Stimulated activated CD8-positive, alpha-beta memory T cell treated with anti-CD3 and anti-CD28 coated beads, Interleukin-7, amount 100 ng/mL, for 24 hours (primary cell): ENCODE measurements at regions not wholly inside any gene's neighbourhood (a gene's known extent, or its start where the extent isn't known, plus 50 kb on each side); places are given as distances from the start of the nearest gene placed in this dataset.
"Not testable (repeated sequence)": the region's sequence is repeated elsewhere in the genome, so short reads cannot be mapped to it uniquely, and the experiment has no call there.

Experiments
- DNase-seq: peaks from one replicate; pipeline ENCODE4 v3.0.0-alpha.2; 2020; ENCODE audit warnings: low read depth

GRCh38 chr1:98119796-98120195 is 199.0 kb upstream of the DPYD start:
- no peak for DNase-seq

- no peak for DNase-seq
Measured at GRCh38 chr1:98113811-98114210, 193.0 kb upstream of the DPYD start.

- DNase-seq: no peak
Measured at GRCh38 chr1:98112626-98113025, 191.8 kb upstream of the DPYD start.

- DNase-seq: no peak
Measured at GRCh38 chr1:98110674-98111073, 189.8 kb upstream of the DPYD start.

DNA sequence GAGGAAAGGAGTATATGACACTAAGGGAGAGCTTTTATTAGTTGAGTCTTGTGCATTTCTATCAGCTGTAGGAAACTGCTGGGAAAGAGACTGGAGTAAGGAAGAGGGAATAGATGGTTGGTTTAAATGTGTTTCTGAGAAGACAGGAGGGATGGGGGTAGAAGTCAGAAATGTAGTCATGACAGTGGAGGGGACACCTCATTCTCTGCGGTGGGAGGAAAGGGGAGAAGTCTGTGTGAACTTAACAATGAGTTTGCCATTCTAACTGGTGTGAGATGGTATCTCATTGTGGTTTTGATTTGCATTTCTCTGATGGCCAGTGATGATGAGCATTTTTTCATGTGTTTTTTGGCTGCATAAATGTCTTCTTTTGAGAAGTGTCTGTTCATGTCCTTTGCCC is 187.5 kb upstream of the DPYD start:
- not testable (repeated sequence) for DNase-seq

DNA sequence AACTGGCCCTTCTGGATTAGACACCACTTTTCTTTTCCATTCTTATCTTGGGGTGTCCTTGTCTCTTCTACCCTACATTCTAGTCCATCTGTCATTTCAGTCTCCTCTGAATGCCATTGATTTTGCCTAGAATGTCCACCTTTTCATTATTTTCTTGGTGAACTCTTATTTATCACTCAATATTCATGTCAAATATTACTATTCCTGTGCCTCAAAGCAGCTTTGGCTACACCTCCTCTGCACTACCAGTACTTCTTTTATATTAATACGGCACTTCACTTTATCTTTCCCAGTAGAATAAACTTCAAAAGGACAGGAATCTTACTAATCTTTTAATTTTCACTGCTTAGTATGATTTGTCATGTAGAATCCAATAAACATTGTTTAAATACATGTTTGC is 186.4 kb upstream of the DPYD start:
- no peak for DNase-seq

DNA sequence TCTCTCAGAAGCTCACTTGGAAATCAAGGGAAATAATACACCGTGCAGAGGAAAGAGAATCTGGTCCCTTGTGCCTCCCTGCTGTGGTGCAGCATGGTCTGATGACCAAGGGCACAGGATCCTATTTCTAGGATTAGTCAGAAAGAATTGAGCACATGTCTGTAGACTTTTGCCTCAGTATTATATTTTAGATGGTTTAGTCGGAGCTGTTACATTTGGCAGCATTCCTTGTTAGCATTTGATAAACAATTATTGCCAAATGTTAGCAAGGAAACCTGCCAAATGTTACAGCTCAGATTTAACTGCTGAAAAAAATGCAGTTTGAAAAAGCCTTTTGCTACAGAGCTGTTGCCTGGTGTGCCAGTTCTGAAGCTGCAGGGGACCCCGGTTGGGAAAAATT is 183.5 kb upstream of the DPYD start:
- no peak for DNase-seq

GRCh38 chr1:98103617-98104285 is 182.9 kb upstream of the DPYD start:
- no peak for DNase-seq

GRCh38 chr1:98102345-98103030 is 181.7 kb upstream of the DPYD start:
- DNase-seq: no peak

DNA sequence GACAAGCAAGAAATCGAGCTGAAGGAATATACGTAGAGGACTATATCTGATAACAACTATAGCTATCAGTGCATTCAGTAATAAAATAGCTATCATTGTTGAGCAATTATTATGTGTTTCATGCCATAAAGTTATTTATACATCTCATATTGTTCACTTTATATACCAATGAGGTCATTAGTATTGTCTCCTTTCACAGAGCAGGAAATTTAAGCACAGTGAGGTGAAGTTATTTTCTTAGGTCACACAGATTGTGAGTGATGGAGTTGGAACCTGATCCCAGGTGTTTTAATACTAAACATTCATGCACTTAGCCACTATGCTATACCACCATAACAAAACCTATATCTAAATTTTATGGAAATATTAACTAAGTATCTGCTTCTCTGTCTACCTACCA is 180.5 kb upstream of the DPYD start:
- DNase-seq: no peak

DNA sequence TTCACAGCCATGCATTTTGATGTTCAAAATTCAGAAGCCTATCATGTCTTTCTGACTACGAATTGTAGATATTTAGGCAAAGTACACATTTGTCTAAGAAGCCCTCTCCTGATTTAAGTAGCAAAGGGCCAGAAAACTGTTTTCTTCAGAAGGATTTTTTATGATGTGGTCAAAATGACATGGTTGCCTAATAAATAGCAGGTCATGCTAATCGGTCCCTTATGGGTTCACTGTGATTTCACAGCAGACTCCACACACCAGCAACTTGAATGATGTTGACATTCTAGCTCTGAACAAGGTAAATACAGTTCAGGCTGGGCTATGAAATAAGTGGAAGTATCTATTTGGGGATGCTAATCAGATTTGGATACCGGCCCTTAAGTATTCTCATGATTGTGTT is 178.7 kb upstream of the DPYD start:
- no peak for DNase-seq

DNA sequence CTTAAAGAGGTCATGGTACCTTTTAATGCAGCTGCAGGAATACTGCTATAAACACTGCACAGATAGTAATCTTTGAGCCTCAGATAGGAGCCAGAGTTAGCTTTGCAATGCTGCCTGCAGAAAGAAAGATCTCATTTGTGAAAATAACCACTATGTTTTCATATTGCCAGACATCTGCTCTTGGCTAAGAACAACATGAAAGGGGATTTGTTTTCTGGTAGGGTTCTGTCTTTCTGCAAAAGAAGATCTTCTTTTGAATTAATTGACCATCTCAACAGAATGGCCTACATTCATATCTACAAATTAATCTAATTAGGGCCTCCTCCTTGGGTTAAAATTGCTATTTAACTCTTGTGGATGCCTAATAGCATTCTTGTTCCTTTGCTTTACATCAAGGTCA is 177.6 kb upstream of the DPYD start:
- no peak for DNase-seq

DNA sequence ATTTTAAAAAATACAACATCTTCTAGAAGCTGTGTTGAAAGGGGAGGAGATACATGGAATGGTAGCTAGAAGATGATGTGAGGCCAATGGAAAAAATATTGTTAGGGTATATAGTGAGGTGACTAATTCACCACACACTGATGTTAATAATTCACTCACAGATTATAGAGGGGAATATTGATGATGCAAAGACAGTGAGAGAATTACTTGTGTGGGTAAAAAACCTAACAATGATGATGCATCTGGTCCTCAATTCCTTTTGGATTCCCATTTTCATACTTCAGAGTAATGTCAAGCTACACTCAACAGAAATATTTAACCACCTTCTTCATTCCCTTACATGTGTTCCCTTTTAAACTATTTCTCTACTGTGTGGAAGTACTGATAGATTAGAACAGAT is 169.5 kb upstream of the DPYD start:
- no peak for DNase-seq

DNA sequence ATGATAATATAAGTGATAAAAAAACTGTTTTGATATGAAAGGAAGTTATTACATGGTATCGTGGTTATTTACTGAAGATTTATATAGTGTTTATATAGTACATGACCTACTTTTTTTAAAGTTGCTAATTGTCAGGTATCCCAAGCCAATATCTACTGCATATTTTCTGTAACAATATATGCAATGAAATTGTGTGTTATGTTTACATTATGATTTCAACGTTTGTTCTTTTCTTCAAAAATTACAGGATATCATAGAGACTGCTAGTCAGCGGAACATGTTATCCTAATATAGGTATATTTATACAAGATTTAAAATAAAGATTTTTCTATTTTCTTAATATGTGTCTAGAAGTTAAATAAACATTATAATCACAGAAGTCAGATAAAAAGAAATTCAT is 167.5 kb upstream of the DPYD start:
- no peak for DNase-seq

DNA sequence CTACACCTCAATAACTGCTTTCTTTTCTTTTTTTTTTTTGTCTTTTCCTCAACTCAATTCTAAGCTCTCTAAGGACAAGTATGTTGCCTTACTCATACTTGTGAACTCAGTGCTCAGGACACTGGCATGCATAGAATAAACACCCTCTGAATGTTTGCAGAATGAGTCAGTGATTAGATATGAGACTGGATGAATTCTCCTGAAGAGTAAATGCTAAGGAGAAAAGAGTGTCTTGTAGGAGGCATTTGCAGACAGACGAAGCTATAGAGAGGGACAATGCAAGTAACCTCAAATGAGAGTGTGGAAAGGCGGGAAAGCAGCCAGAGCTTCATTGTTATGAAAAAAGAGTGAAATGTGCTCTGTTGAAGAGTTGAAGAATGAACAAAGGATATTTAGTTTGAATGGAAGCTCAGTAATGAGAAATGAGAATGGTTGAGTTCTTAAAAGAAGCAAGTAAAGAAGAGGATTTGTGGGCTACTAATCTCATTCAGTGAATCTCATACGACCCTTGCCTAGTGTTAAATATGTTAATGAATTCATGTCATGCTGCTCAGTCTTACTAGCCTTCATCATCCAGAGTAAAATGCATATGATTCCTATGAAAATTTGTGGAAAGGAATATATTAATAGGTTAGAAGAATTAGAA is 166.1 kb upstream of the DPYD start:
- DNase-seq: no peak

DNA sequence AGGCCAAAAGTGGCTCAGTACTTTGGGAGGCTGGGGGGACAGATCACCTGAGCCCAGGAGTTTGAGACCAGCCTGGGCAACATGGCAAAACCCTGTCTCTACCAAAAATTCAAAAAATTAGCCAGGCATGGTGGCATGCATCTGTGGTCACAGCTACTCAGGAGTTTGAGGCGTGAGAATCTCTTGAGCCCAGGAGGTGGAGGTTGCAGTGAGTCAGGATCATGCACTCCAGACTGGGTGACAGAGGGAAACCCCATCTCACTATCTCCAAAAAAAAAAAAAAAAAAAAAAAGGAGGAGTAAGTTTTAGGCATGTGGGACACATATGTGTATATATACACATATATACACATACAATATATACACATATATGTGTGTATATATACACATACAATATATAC is 165.3 kb upstream of the DPYD start:
- no peak for DNase-seq

DNA sequence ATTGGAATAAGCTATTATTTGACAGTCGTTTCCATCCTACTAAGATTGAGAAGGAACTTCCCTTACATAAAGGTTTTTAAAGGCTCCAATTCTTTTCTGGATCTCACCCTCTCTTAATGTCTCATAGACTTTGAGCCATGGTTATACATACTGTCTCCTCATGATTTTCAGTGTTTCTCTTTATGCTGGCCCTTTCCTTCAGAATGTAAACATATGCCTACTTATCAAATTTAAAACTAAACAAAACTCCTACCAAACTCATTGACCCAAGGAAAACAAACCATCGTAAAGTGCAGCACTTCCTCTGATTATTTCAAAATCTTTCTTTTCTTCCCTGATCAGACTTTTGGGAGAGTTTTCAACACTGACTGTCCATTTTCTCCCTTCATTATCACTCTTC is 163.4 kb upstream of the DPYD start:
- no peak for DNase-seq

GRCh38 chr1:98081944-98082343 is 161.1 kb upstream of the DPYD start:
- DNase-seq: no peak

- no peak for DNase-seq
Measured at GRCh38 chr1:98078596-98078995, 157.8 kb upstream of the DPYD start.

DNA sequence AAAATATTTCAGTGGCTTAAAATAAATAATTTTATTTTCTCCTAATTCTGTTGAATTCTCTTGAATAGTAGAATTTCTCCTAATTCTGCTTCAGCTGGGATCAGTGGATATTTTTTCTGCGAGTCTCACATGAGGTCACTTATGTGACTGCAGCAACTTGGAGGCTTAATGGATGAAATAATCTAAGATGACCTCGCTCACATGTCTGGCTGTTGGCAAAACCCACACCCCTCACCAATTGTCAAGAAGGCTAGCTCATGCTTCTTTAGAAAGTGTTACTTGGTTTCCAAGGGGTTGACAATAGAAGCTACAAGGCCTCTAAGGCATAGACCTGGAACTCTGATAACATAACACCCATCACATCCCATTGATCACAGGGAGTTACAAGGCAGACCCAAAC is 156.9 kb upstream of the DPYD start:
- DNase-seq: no peak

GRCh38 chr1:98075626-98076025 is 154.8 kb upstream of the DPYD start:
- no peak for DNase-seq

DNA sequence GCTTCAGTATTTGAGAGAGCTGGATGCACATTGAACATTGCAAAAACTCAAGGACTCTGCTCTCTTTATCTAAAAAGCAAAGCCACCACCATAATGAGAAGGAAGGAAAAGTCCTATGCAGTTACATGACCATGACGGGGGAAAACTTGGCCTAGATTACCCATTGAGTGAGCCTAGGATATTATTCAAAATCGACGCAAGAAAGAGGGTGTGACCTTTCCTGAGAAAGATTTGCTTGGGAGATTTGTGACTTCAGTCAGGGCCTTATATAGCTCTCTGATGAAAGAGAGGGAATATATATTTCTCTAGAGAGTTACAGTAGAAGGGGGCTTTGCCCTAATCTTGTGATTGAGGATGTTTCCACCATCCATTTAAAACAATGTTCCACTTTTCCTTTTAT is 153.0 kb upstream of the DPYD start:
- DNase-seq: no peak

DNA sequence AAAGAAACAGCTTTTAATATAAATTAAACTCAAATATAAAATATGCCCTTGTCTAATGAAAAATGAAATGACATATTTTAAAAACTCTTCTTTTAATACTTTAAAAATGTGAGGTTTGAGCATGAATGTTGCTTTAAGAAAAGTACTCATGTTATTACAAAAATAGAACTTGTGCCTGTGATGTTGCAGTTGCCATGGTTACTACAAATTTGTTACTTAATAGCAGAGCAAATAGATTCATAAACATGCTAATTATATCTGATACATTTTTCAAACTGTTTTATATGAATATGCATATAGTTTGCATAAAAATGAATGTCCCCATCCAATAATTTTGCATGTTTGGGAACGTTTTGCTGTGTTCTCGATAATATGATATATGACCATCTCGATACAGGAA is 152.3 kb upstream of the DPYD start:
- no peak for DNase-seq

DNA sequence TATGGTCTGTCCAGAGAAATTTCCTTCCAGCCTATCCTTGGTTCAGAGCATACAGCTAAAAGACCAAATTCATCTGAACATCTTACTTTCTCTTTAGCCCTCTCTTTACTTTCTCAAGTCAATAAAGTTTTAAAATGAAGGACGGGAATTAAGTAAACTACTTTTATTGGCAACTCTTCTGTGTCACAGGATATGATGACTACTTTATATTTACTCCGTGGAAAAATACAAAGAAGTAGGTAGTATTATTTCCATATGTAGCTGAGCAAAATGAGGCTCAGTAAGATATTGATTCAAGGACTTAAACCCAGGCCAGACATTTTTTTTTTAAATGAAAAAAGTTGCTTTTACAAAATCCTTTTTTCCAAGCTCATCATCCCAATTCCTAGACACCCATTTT is 151.2 kb upstream of the DPYD start:
- DNase-seq: no peak
